ENCODE measurements at regions not wholly inside any gene's neighbourhood (a gene's known extent, or its start where the extent isn't known, plus 50 kb on each side); places are given as distances from the start of the nearest gene placed in this dataset.

- no peak for TF ChIP-seq CHD7 (IDR thresholded peaks at IDR 0.05; ENCODE audit: insufficient replicate concordance, low read length)
- no peak for TF ChIP-seq TCF12 (IDR thresholded peaks at IDR 0.05; ENCODE audit: low read depth, low read length)
- no peak for TF ChIP-seq CEBPB (IDR thresholded peaks at IDR 0.05; ENCODE audit: low read depth, low read length)
- TF ChIP-seq KDM4A (IDR thresholded peaks at IDR 0.05; ENCODE audit: low read depth, low read length, severe bottlenecking) = no peak
- TF ChIP-seq BRCA1 (IDR thresholded peaks at IDR 0.05; ENCODE audit: low read depth, low read length) = no peak
- TF ChIP-seq SUZ12 (IDR thresholded peaks at IDR 0.05; ENCODE audit: low read length) = no peak
- no peak for TF ChIP-seq MAFK (IDR thresholded peaks at IDR 0.05; ENCODE audit: low read depth, low read length)
Observed at GRCh38 chr9:105968811-105969466, 274.6 kb downstream of the TMEM38B start (continued).

All from H1 (cell line).